ENCODE measurements at regions not wholly inside any gene's neighbourhood (a gene's known extent, or its start where the extent isn't known, plus 50 kb on each side); places are given as distances from the start of the nearest gene placed in this dataset.
A peak's percentile ranks its signal among the peaks of the same experiment; 100 is the strongest.

DNA sequence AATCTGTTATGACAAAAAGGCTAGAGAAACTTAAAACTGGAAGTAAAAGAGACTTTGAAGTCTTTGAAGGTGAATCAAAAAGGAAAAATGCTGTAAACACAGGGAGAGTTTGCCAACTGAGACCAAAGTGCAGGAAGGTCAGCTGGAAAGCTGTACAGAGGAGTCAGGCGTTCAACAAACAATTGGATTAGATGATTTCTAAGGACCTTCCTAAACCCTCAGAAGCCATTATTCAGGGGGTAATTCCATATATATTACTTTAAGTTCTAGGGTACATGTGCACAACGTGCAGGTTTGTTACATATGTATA is 156.8 kb downstream of the ZBTB18 start:
- Histone ChIP-seq H3K27ac (ENCODE audit: low read depth in 1 of 2, low read length in 2 of 2) (peak overlapping the region; percentile 55 to 66), H3K36me3 (ENCODE audit: control insufficient read depth in 4 of 4, insufficient read depth in 3 of 4, low read depth in 1 of 4, low read length in 3 of 4) (no peaks in the 10 kb centered on the region), H3K4me1 (ENCODE audit: control insufficient read depth in 4 of 4, insufficient read depth in 4 of 4, low read length in 3 of 4) (peaks cover 0 to 4% (median 0%) of the 10 kb centered on the region in 4 donors), H3K9me3 (ENCODE audit: control insufficient read depth in 4 of 4, low read length in 3 of 4) (no peaks in the 10 kb centered on the region), H3K4me3 (ENCODE audit: low read depth in 1 of 3, low read length in 3 of 3) (no peak overlapping the region), H3K9ac (ENCODE audit: low read depth in 1 of 2, low read length in 2 of 2) (peak overlapping the region in 1 of 2 donors; percentile 11), H3K27me3 (ENCODE audit: control insufficient read depth in 4 of 4, insufficient read depth in 4 of 4, low read length in 3 of 4) (no peaks in the 10 kb centered on the region)
- WGBS = 57% methylated on average over 2 of the region's 2 CpGs
- TF ChIP-seq FOXA1 (IDR thresholded peaks at IDR 0.05) (no peak), JUND (IDR thresholded peaks at IDR 0.05) (peak in 1 of 2 donors; percentile 25), SP1 (IDR thresholded peaks at IDR 0.05) (peak; percentile 65), RXRA (IDR thresholded peaks at IDR 0.05) (peak; percentile 74 to 83), FOXA2 (IDR thresholded peaks at IDR 0.05) (no peak), EGR1 (IDR thresholded peaks at IDR 0.05; ENCODE audit: low read depth in 2 of 2) (peak in 1 of 2 donors; percentile 14), NR2F2 (IDR thresholded peaks at IDR 0.05) (no peak), HNF4A (conservative IDR thresholded peaks at IDR 0.05) (peak; percentile 75 to 76), RAD21 (IDR thresholded peaks at IDR 0.05) (peak; percentile 27 to 42)
- TF ChIP-seq, protein P1, sequence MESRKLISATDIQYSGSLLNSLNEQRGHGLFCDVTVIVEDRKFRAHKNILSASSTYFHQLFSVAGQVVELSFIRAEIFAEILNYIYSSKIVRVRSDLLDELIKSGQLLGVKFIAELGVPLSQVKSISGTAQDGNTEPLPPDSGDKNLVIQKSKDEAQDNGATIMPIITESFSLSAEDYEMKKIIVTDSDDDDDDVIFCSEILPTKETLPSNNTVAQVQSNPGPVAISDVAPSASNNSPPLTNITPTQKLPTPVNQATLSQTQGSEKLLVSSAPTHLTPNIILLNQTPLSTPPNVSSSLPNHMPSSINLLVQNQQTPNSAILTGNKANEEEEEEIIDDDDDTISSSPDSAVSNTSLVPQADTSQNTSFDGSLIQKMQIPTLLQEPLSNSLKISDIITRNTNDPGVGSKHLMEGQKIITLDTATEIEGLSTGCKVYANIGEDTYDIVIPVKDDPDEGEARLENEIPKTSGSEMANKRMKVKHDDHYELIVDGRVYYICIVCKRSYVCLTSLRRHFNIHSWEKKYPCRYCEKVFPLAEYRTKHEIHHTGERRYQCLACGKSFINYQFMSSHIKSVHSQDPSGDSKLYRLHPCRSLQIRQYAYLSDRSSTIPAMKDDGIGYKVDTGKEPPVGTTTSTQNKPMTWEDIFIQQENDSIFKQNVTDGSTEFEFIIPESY (IDR thresholded peaks at IDR 0.05) = no peak
- no peak for DNase-seq (ENCODE audit: low spot score)

DNA sequence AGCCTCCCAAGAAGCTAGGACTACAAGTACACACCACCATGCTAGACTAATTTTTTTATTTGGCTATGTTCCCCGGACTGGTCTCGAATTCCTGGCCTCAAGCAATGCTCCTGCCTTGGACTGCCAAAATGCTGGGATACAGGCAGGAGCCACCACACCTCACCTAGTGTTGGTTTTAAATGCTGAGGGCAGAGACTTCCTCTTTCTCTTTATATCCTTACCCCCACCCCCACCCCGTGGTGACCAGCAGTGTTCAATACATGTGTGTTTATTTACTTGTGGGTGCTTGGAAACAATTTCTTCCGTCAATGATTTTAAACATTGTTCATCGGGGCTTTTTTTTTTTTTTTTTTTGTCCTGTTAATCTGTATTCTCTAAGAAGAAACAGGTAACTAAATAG is 158.9 kb downstream of the ZBTB18 start:
- Histone ChIP-seq H3K9ac (ENCODE audit: low read depth in 1 of 2, low read length in 2 of 2) (no peak overlapping the region), H3K9me3 (ENCODE audit: control insufficient read depth in 4 of 4, low read length in 3 of 4) (no peaks in the 10 kb centered on the region), H3K4me3 (ENCODE audit: low read depth in 1 of 3, low read length in 3 of 3) (no peak overlapping the region), H3K27me3 (ENCODE audit: control insufficient read depth in 4 of 4, insufficient read depth in 4 of 4, low read length in 3 of 4) (no peaks in the 10 kb centered on the region), H3K27ac (ENCODE audit: low read depth in 1 of 2, low read length in 2 of 2) (no peak overlapping the region), H3K4me1 (ENCODE audit: control insufficient read depth in 4 of 4, insufficient read depth in 4 of 4, low read length in 3 of 4) (peaks cover 0 to 4% (median 0%) of the 10 kb centered on the region in 4 donors), H3K36me3 (ENCODE audit: control insufficient read depth in 4 of 4, insufficient read depth in 3 of 4, low read depth in 1 of 4, low read length in 3 of 4) (no peaks in the 10 kb centered on the region)
- DNase-seq (ENCODE audit: low spot score) = no peak
- TF ChIP-seq, protein P1 (IDR thresholded peaks at IDR 0.05) = no peak
- TF ChIP-seq, protein P2, sequence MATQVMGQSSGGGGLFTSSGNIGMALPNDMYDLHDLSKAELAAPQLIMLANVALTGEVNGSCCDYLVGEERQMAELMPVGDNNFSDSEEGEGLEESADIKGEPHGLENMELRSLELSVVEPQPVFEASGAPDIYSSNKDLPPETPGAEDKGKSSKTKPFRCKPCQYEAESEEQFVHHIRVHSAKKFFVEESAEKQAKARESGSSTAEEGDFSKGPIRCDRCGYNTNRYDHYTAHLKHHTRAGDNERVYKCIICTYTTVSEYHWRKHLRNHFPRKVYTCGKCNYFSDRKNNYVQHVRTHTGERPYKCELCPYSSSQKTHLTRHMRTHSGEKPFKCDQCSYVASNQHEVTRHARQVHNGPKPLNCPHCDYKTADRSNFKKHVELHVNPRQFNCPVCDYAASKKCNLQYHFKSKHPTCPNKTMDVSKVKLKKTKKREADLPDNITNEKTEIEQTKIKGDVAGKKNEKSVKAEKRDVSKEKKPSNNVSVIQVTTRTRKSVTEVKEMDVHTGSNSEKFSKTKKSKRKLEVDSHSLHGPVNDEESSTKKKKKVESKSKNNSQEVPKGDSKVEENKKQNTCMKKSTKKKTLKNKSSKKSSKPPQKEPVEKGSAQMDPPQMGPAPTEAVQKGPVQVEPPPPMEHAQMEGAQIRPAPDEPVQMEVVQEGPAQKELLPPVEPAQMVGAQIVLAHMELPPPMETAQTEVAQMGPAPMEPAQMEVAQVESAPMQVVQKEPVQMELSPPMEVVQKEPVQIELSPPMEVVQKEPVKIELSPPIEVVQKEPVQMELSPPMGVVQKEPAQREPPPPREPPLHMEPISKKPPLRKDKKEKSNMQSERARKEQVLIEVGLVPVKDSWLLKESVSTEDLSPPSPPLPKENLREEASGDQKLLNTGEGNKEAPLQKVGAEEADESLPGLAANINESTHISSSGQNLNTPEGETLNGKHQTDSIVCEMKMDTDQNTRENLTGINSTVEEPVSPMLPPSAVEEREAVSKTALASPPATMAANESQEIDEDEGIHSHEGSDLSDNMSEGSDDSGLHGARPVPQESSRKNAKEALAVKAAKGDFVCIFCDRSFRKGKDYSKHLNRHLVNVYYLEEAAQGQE (IDR thresholded peaks at IDR 0.05) = no peak
- TF ChIP-seq NR2F2 (IDR thresholded peaks at IDR 0.05) (no peak), GABPA (IDR thresholded peaks at IDR 0.05 in 1 of 2, conservative IDR thresholded peaks at IDR 0.05 in 1 of 2) (no peak), YY1 (IDR thresholded peaks at IDR 0.05) (no peak)
- TF ChIP-seq, protein P3, sequence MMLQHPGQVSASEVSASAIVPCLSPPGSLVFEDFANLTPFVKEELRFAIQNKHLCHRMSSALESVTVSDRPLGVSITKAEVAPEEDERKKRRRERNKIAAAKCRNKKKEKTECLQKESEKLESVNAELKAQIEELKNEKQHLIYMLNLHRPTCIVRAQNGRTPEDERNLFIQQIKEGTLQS (IDR thresholded peaks at IDR 0.05) = no peak
- WGBS = 37% methylated on average over 5 of the region's 5 CpGs

All from liver (tissue), 7 donors.